CD14-positive monocyte (primary cell): ENCODE measurements at regions not wholly inside any gene's neighbourhood (a gene's known extent, or its start where the extent isn't known, plus 50 kb on each side); places are given as distances from the start of the nearest gene placed in this dataset.

ENCODE experiments used
- DNase-seq, 3 donors: peaks; one replicate each; pipeline ENCODE4 v3.0.0-alpha.2; 2011 to 2022
- H2AFZ ChIP-seq: 2 replicates; pipeline ENCODE4 v1.6.0; 2012; ENCODE audit warnings: mild to moderate bottlenecking, low read depth, low read length, inconsistent platforms; ENCODE audit not compliant: insufficient read depth, poor library complexity, severe bottlenecking
- H3K27ac ChIP-seq, 2 donors: 1 replicate in 1 of 2; 2 replicates in 1 of 2; pipeline ENCODE4 v1.5.1; 2012 to 2013; ENCODE audit warnings: low read length in 2 of 2, control low read depth in 1 of 2, inconsistent platforms in 1 of 2, low read depth in 1 of 2, mild to moderate bottlenecking in 1 of 2
- H3K27me3 ChIP-seq, 2 donors: one replicate each; pipeline versions ENCODE4 v1.6.0 to v1.6.1; 2011 to 2013; ENCODE audit warnings: low read length in 2 of 2; ENCODE audit not compliant: control insufficient read depth in 2 of 2, insufficient read depth in 2 of 2
- H3K36me3 ChIP-seq, 2 donors: replicated peaks in 1 of 2; 1 replicate in 1 of 2; 2 replicates in 1 of 2; pipeline versions ENCODE4 v1.5.1 to v1.6.1; 2012 to 2013; ENCODE audit warnings: low read length in 2 of 2, control low read depth in 1 of 2, inconsistent platforms in 1 of 2, mild to moderate bottlenecking in 1 of 2; ENCODE audit not compliant: insufficient read depth in 2 of 2, control insufficient read depth in 1 of 2
- H3K4me1 ChIP-seq, 2 donors: 1 replicate in 1 of 2; 2 replicates in 1 of 2; pipeline versions ENCODE4 v1.5.1 to v1.6.1; 2012 to 2013; ENCODE audit warnings: low read length in 2 of 2, control low read depth in 1 of 2, inconsistent platforms in 1 of 2, mild to moderate bottlenecking in 1 of 2, moderate library complexity in 1 of 2; ENCODE audit not compliant: insufficient read depth in 2 of 2, control insufficient read depth in 1 of 2
- H3K4me2 ChIP-seq: replicated peaks from 2 replicates; pipeline ENCODE3; 2012; ENCODE audit warnings: low read length, moderate library complexity, mild to moderate bottlenecking; ENCODE audit not compliant: poor library complexity, severe bottlenecking; ENCODE audit errors: extremely low read depth
- H3K4me3 ChIP-seq, 3 experiments: fragments of 200-600 bp in 1 of 3; sonication (generic) in 1 of 3; replicated peaks in 1 of 3; 1 replicate in 2 of 3; 2 replicates in 1 of 3; pipeline ENCODE4 v1.5.1; 2011 to 2013; ENCODE audit warnings: low read length in 3 of 3, mild to moderate bottlenecking in 3 of 3, control low read depth in 2 of 3, low read depth in 2 of 3, inconsistent platforms in 1 of 3, moderate library complexity in 1 of 3
- H3K79me2 ChIP-seq: 2 replicates; pipeline ENCODE4 v1.6.0; 2012; ENCODE audit warnings: mild to moderate bottlenecking, control low read depth, inconsistent platforms, low read length, moderate library complexity; ENCODE audit not compliant: insufficient read depth
- H3K9ac ChIP-seq: 2 replicates; pipeline ENCODE4 v1.6.0; 2017; ENCODE audit warnings: low read length, mild to moderate bottlenecking; ENCODE audit not compliant: insufficient read depth, poor library complexity, severe bottlenecking
- H3K9me3 ChIP-seq, 2 donors: replicated peaks in 1 of 2; 1 replicate in 1 of 2; 2 replicates in 1 of 2; pipeline versions ENCODE4 v1.5.1 to v1.6.1; 2012 to 2013; ENCODE audit warnings: low read length in 2 of 2, control low read depth in 1 of 2; ENCODE audit not compliant: control insufficient read depth in 1 of 2, insufficient read depth in 1 of 2
- H4K20me1 ChIP-seq: 2 replicates; pipeline ENCODE4 v1.6.0; 2012; ENCODE audit warnings: mild to moderate bottlenecking, low read length, control low read depth, moderate library complexity; ENCODE audit not compliant: insufficient read depth
- H3K27ac Mint-ChIP-seq, 7 donors: one replicate each; pipeline ENCODE4 v1.8.0; 2020; ENCODE audit warnings: mild to moderate bottlenecking in 7 of 7, mixed read lengths in 7 of 7, moderate library complexity in 6 of 7, inconsistent platforms in 2 of 7
- H3K27me3 Mint-ChIP-seq, 3 donors: one replicate each; pipeline ENCODE4 v1.8.0; 2021 to 2022; ENCODE audit warnings: low read depth in 3 of 3, mild to moderate bottlenecking in 3 of 3, mixed read lengths in 3 of 3, moderate library complexity in 3 of 3, inconsistent platforms in 1 of 3
- H3K36me3 Mint-ChIP-seq, 2 donors: one replicate each; pipeline ENCODE4 v1.8.0; 2020; ENCODE audit warnings: mixed read lengths in 2 of 2, inconsistent platforms in 1 of 2, mild to moderate bottlenecking in 1 of 2
- H3K4me1 Mint-ChIP-seq: one replicate; pipeline ENCODE4 v1.8.0; 2020; ENCODE audit warnings: mild to moderate bottlenecking, mixed read lengths
- H3K4me3 Mint-ChIP-seq, 2 donors: one replicate each; pipeline ENCODE4 v1.8.0; 2020; ENCODE audit warnings: mild to moderate bottlenecking in 2 of 2, mixed read lengths in 2 of 2, moderate library complexity in 1 of 2
- H3K9me3 Mint-ChIP-seq, 7 donors: one replicate each; pipeline ENCODE4 v1.8.0; 2020 to 2022; ENCODE audit warnings: mixed read lengths in 7 of 7, mild to moderate bottlenecking in 6 of 7, moderate library complexity in 6 of 7, inconsistent platforms in 2 of 7
- CTCF ChIP-seq: fragments of 200-600 bp; IDR thresholded peaks from one replicate; pipeline ENCODE4 v1.8.0; 2022; ENCODE audit warnings: antibody characterized with exemption, mild to moderate bottlenecking
- WGBS: methylation state at CpG from one replicate; pipeline ENCODE4 v1.1.5; 2013; ENCODE audit warnings: missing lambda C conversion rate; ENCODE audit not compliant: insufficient coverage; 5-methylcytosine and 5-hydroxymethylcytosine counted together
- intact Hi-C, 2 donors: fragments of 100-400 bp; cut with micrococcal nuclease; formaldehyde crosslinking; loops; one replicate each; pipeline versions ENCODE4 v1.15.0 to v1.15.1; 2023

- H3K36me3 ChIP-seq, result no peaks in the 10 kb centered on the region
- H3K36me3 Mint-ChIP-seq, result peaks cover 0 to 2% of the 10 kb centered on the region in 2 donors
- H4K20me1 ChIP-seq, result no peaks in the 10 kb centered on the region
- H3K4me3 Mint-ChIP-seq, result no peak overlapping the region
- intact Hi-C loops, result no loop called here
- H3K4me3 ChIP-seq, result no peak overlapping the region
- H3K27me3 Mint-ChIP-seq, result peaks cover 0 to 3% (median 0%) of the 10 kb centered on the region in 3 donors
- no peak overlapping the region for H2AFZ ChIP-seq
- H3K9me3 ChIP-seq, result no peaks in the 10 kb centered on the region
- H3K4me2 ChIP-seq, result no peak overlapping the region
- H3K27me3 ChIP-seq, result no peaks in the 10 kb centered on the region
- no peaks in the 10 kb centered on the region for H3K4me1 ChIP-seq
- DNase-seq, result no peak
- H3K27ac Mint-ChIP-seq, result no peak overlapping the region
- WGBS, result 17% methylated on average over 1 of the region's 7 CpGs
- H3K9ac ChIP-seq, result no peak overlapping the region
- H3K4me1 Mint-ChIP-seq, result peaks cover 7% of the 10 kb centered on the region
- no peaks in the 10 kb centered on the region for H3K79me2 ChIP-seq
- no peak overlapping the region for H3K27ac ChIP-seq
- peaks cover 0 to 5% (median 0%) of the 10 kb centered on the region in 7 donors for H3K9me3 Mint-ChIP-seq
- no peak for TF ChIP-seq CTCF
Observed at GRCh38 chr3:177491296-177492032, 294.2 kb upstream of the TBL1XR1 start.

GRCh38 chr3:177493091-177493490, 295.8 kb upstream of the TBL1XR1 start:
- WGBS, result no CpG with 5 or more reads among the region's 2 CpGs
- intact Hi-C loops, result no loop called here
- H3K27ac Mint-ChIP-seq, result no peak overlapping the region

More at GRCh38 chr3:177493091-177493490, 295.8 kb upstream of the TBL1XR1 start:
- Histone ChIP-seq H3K4me3 (no peak overlapping the region), H3K9me3 (no peaks in the 10 kb centered on the region), H3K36me3 (no peaks in the 10 kb centered on the region), H3K4me1 (peaks cover 2 to 5% of the 10 kb centered on the region in 2 donors), H3K27me3 (no peaks in the 10 kb centered on the region), H4K20me1 (no peaks in the 10 kb centered on the region), H3K4me2 (no peak overlapping the region), H3K27ac (no peak overlapping the region), H3K79me2 (no peaks in the 10 kb centered on the region), H3K9ac (no peak overlapping the region), H2AFZ (no peak overlapping the region)
- peaks cover 0 to 3% (median 0%) of the 10 kb centered on the region in 3 donors for H3K27me3 Mint-ChIP-seq
- no peak overlapping the region for H3K4me3 Mint-ChIP-seq
- no peak for TF ChIP-seq CTCF
- peaks cover 0 to 2% of the 10 kb centered on the region in 2 donors for H3K36me3 Mint-ChIP-seq
- peaks cover 0 to 7% (median 0%) of the 10 kb centered on the region in 7 donors for H3K9me3 Mint-ChIP-seq
- no peak for DNase-seq
- H3K4me1 Mint-ChIP-seq, result peaks cover 16% of the 10 kb centered on the region
